ENCODE measurements at regions not wholly inside any gene's neighbourhood (a gene's known extent, or its start where the extent isn't known, plus 50 kb on each side); places are given as distances from the start of the nearest gene placed in this dataset.

DNA sequence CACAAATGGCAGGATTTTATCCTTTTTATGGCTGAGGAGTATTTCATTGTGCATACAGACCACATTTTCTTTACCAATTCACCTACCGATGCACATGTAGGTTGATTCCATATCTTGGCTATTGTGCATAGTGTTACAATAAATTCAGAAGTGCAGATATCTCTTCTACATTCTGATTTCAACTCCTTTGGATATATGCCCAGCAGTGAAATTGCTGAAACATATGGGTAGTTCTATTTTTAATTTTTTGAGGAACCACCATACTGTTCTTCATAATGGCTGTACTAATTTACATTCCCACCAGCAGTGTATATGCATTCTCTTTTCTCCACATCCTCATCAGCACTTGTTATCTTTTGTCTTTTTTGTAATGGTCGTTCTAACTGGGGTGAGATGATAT, 1290.3 kb downstream of the XPNPEP1 start:
- Histone ChIP-seq H3K56ac (ENCODE audit: extremely low read depth, insufficient read depth, low read length) (no peak overlapping the region), H2AFZ (replicated peaks; ENCODE audit: low read length, poor library complexity) (no peak overlapping the region), H3K14ac (replicated peaks; ENCODE audit: low read depth, low read length) (no peak overlapping the region), H2BK5ac (ENCODE audit: low read depth, low read length, poor library complexity, severe bottlenecking) (no peak overlapping the region), H3K4ac (ENCODE audit: low read depth, low read length) (no peak overlapping the region), H3K79me1 (ENCODE audit: low read depth in 1 of 2, low read length in 2 of 2) (no peaks in the 10 kb centered on the region), H3K27ac (ENCODE audit: insufficient read depth, low read length) (no peak overlapping the region), H2BK15ac (ENCODE audit: low read depth, low read length) (no peak overlapping the region), H4K8ac (ENCODE audit: low read depth in 2 of 2, low read length in 2 of 2) (no peak overlapping the region), H4K91ac (ENCODE audit: insufficient read depth, low read depth, low read length) (no peak overlapping the region), H3K27me3 (ENCODE audit: control insufficient read depth, insufficient read depth, low read length) (no peaks in the 10 kb centered on the region), H2AK5ac (ENCODE audit: low read depth, low read length) (no peak overlapping the region), H3K9ac (ENCODE audit: low read depth, low read length) (no peak overlapping the region), H4K5ac (ENCODE audit: low read depth, low read length) (no peak overlapping the region), H3K9me3 (ENCODE audit: control insufficient read depth, insufficient read depth, low read length) (no peaks in the 10 kb centered on the region), H2BK20ac (ENCODE audit: low read depth, low read length) (no peak overlapping the region), H3K23ac (ENCODE audit: low read depth, low read length) (no peak overlapping the region), H2AK9ac (replicated peaks; ENCODE audit: low read depth, low read length, poor library complexity) (no peak overlapping the region), H3K4me1 (ENCODE audit: control insufficient read depth, insufficient read depth, low read length) (no peaks in the 10 kb centered on the region), H3K4me3 (ENCODE audit: insufficient read depth, low read depth, low read length) (no peak overlapping the region), H4K20me1 (ENCODE audit: insufficient read depth, low read length) (no peaks in the 10 kb centered on the region), H2BK120ac (ENCODE audit: low read depth, low read length) (no peak overlapping the region), H3K36me3 (ENCODE audit: control insufficient read depth, insufficient read depth, low read length) (no peaks in the 10 kb centered on the region), H3K4me2 (ENCODE audit: low read depth, low read length) (no peak overlapping the region), H3K9me1 (ENCODE audit: insufficient read depth, low read length) (no peaks in the 10 kb centered on the region), H3K18ac (ENCODE audit: low read depth, low read length) (no peak overlapping the region)
- BruUV-seq (replicated peaks) = no TSS peak
- no CpG with 5 or more reads among the region's 2 CpGs for WGBS, 2 experiments (ENCODE audit: extremely low coverage in 2 of 2, insufficient read length in 1 of 2)
- ATAC-seq (ENCODE audit: low read depth) = no peak
- dilution Hi-C loops (cut with HindIII; ENCODE audit: low sequenced_read_pairs, unreplicated experiment) = no loop called here
- ChIA-PET CTCF (no interaction called here), POLR2A (ENCODE audit: unreplicated experiment) (no interaction called here)
- intact Hi-C loops (cut with micrococcal nuclease) = no loop called here
- TF ChIP-seq CTCF (conservative IDR thresholded peaks at IDR 0.05; ENCODE audit: low read depth, low read length) (no peak), NFE2L2 (IDR thresholded peaks at IDR 0.05; ENCODE audit: low read depth, low read length) (no peak), USF2 (IDR thresholded peaks at IDR 0.05; ENCODE audit: low read depth, low read length) (no peak), CEBPB (IDR thresholded peaks at IDR 0.05; ENCODE audit: low read depth, low read length) (no peak), MXI1 (IDR thresholded peaks at IDR 0.05; ENCODE audit: borderline replicate concordance, low read depth, low read length) (no peak), MAFK (IDR thresholded peaks at IDR 0.05; ENCODE audit: low read depth, low read length) (no peak), RAD21 (IDR thresholded peaks at IDR 0.05; ENCODE audit: low read length) (no peak), CHD1 (IDR thresholded peaks at IDR 0.05; ENCODE audit: low read depth, low read length) (no peak), BHLHE40 (IDR thresholded peaks at IDR 0.05; ENCODE audit: low read depth, low read length) (no peak), FOS (IDR thresholded peaks at IDR 0.05; ENCODE audit: low read depth, low read length) (no peak), SMC3 (IDR thresholded peaks at IDR 0.05; ENCODE audit: low read depth, low read length) (no peak), RFX5 (IDR thresholded peaks at IDR 0.05; ENCODE audit: low read depth, low read length) (no peak), POLR2A (IDR thresholded peaks at IDR 0.05; ENCODE audit: low read depth, low read length) (no peak), MAZ (IDR thresholded peaks at IDR 0.05; ENCODE audit: borderline replicate concordance, low read depth, low read length) (no peak), RCOR1 (IDR thresholded peaks at IDR 0.05; ENCODE audit: insufficient replicate concordance, low read length) (no peak)
- TF ChIP-seq, protein P1, sequence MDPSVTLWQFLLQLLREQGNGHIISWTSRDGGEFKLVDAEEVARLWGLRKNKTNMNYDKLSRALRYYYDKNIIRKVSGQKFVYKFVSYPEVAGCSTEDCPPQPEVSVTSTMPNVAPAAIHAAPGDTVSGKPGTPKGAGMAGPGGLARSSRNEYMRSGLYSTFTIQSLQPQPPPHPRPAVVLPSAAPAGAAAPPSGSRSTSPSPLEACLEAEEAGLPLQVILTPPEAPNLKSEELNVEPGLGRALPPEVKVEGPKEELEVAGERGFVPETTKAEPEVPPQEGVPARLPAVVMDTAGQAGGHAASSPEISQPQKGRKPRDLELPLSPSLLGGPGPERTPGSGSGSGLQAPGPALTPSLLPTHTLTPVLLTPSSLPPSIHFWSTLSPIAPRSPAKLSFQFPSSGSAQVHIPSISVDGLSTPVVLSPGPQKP (IDR thresholded peaks at IDR 0.05; ENCODE audit: borderline replicate concordance, low read depth, low read length) = no peak
- in situ Hi-C loops (cut with MboI; ENCODE audit: low sequenced_read_pairs) = no loop called here
- DNase-seq = no peak

Measured in IMR-90 (cell line).